Neutrophil (primary cell): ENCODE measurements at regions not wholly inside any gene's neighbourhood (a gene's known extent, or its start where the extent isn't known, plus 50 kb on each side); places are given as distances from the start of the nearest gene placed in this dataset.

ENCODE experiments used
- H3K27ac ChIP-seq: fragments of 200-600 bp; sonication (generic); 2 replicates; pipeline ENCODE4 v1.5.1; 2016; ENCODE audit warnings: mild to moderate bottlenecking, moderate library complexity
- H3K27me3 ChIP-seq: fragments of 200-600 bp; sonication (generic); 2 replicates; pipeline ENCODE4 v1.6.0; 2016; ENCODE audit warnings: mild to moderate bottlenecking
- H3K36me3 ChIP-seq: fragments of 200-600 bp; sonication (generic); 2 replicates; pipeline ENCODE4 v1.5.1; 2017
- H3K4me1 ChIP-seq, 2 experiments: fragments of 200-600 bp in 1 of 2; sonication (generic) in 1 of 2; 1 replicate in 1 of 2; 2 replicates in 1 of 2; pipeline versions ENCODE4 v1.5.1 to v1.6.1; 2013 to 2016; ENCODE audit warnings: low read depth in 1 of 2, low read length in 1 of 2, mild to moderate bottlenecking in 1 of 2, moderate library complexity in 1 of 2; ENCODE audit not compliant: control insufficient read depth in 1 of 2, insufficient read depth in 1 of 2
- H3K4me3 ChIP-seq, 2 experiments: fragments of 200-600 bp in 1 of 2; sonication (generic) in 1 of 2; 1 replicate in 1 of 2; 2 replicates in 1 of 2; pipeline ENCODE4 v1.5.1; 2013 to 2016; ENCODE audit warnings: low read depth in 1 of 2, low read length in 1 of 2, mild to moderate bottlenecking in 1 of 2, moderate library complexity in 1 of 2
- H3K9me3 ChIP-seq: fragments of 200-600 bp; sonication (generic); 2 replicates; pipeline ENCODE4 v1.5.1; 2016
- TF ChIP-seq, protein P1 (sequence below): fragments of 200-600 bp; sonication (generic); IDR thresholded peaks from 2 replicates; pipeline ENCODE4 v1.5.1; 2016; ENCODE audit warnings: antibody characterized with exemption

DNA sequence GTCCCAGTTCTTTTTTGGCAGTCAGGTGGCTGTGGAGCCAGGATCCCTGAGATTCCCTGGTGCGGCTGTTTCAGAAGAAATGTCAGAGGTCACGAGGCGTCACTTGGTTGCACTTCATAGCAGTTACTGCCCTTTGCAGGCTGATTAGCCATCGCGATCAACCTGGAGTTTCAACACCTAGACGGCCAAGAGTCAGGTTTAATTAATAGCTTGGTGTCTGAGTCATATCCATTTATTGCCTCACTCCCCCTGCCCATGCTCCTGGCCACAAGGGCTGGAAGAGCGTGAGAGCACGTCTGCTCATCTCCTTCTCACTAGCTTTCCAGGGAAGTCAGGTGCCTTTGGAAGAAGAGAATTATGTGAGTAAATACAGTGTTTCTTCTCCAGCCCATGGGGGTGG is 552.3 kb downstream of the TSN start:
- no peak overlapping the region for H3K4me3 ChIP-seq
- TF ChIP-seq, protein P1, sequence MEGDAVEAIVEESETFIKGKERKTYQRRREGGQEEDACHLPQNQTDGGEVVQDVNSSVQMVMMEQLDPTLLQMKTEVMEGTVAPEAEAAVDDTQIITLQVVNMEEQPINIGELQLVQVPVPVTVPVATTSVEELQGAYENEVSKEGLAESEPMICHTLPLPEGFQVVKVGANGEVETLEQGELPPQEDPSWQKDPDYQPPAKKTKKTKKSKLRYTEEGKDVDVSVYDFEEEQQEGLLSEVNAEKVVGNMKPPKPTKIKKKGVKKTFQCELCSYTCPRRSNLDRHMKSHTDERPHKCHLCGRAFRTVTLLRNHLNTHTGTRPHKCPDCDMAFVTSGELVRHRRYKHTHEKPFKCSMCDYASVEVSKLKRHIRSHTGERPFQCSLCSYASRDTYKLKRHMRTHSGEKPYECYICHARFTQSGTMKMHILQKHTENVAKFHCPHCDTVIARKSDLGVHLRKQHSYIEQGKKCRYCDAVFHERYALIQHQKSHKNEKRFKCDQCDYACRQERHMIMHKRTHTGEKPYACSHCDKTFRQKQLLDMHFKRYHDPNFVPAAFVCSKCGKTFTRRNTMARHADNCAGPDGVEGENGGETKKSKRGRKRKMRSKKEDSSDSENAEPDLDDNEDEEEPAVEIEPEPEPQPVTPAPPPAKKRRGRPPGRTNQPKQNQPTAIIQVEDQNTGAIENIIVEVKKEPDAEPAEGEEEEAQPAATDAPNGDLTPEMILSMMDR, result no peak
- no peak overlapping the region for H3K27ac ChIP-seq
- H3K4me1 ChIP-seq, result no peaks in the 10 kb centered on the region
- H3K27me3 ChIP-seq, result no peaks in the 10 kb centered on the region
- H3K9me3 ChIP-seq, result no peaks in the 10 kb centered on the region
- H3K36me3 ChIP-seq, result no peaks in the 10 kb centered on the region

DNA sequence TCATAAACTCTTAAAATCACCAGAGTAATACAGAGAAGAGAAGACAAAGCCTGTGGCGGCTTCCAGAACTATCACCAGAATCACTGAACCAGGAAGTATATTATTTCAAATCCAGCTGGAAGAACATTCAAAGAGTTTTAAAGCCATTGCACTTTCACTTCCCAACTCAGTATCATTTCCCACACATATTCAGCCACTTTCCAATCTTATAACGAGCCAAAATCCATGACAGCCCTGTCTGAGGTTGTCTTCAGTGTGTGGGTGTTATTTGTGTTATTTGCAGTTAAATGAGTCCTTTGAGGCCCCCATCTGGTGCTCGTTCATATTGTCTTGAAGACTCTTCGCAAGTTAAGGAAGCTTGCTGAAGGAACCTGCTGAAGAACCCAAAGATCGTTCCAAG is 559.9 kb downstream of the TSN start:
- H3K27ac ChIP-seq, result no peak overlapping the region
- H3K4me1 ChIP-seq, result no peaks in the 10 kb centered on the region
- no peak overlapping the region for H3K4me3 ChIP-seq
- H3K9me3 ChIP-seq, result no peaks in the 10 kb centered on the region
- TF ChIP-seq, protein P1, result no peak
- H3K36me3 ChIP-seq, result no peaks in the 10 kb centered on the region
- H3K27me3 ChIP-seq, result no peaks in the 10 kb centered on the region

DNA sequence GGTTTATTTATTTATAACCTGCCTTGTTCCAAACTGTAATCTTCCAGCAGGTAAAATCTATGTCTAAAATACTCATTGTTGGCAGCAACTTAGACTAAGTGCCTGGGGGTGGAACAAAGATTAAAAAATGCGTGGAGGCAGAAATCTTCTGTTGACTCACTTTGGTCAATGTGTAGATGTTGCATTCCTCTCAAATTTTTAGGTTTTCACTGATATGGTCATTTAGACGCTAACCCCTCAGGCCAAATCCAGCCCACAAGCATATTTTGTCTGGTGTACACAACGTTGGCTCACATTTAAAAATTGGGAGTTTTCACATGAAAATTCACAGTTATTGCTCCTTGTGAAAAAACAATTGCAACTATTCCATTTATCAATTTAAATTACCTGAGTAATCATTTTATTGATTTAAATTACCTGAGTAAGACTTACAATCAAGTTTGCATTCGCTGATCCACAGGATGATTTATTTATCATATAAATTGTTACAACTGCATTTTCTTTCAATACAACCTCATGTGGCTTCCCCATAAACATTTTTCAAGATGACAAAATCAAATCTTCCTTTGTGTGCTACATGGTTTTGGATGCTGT is 564.2 kb downstream of the TSN start:
- TF ChIP-seq, protein P1, result no peak
- Histone ChIP-seq H3K27ac (no peak overlapping the region), H3K36me3 (no peaks in the 10 kb centered on the region)

DNA sequence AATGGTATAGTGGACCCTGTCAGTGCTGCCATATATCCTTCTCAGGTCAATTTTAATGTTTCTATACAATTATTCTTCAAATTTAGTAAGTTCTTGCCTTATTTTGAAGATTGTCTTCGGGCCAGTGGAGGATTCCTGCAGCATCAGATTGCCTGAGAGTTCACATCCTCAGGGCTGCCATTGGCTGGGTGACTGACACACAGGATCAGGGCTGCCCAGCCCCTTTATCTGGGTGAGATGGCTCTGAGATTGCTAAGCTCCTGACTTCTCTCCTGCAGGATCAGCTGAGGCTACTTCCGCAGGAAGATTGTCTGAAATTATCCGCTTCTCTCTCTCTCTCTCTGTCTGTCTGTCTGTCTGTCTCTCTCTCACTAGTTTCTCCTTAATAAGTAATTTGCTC is 567.4 kb downstream of the TSN start:
- Histone ChIP-seq H3K9me3 (no peaks in the 10 kb centered on the region), H3K4me1 (peaks cover 3 to 7% of the 10 kb centered on the region in 2 experiments), H3K4me3 (no peak overlapping the region), H3K27me3 (no peaks in the 10 kb centered on the region), H3K27ac (no peak overlapping the region), H3K36me3 (no peaks in the 10 kb centered on the region)
- TF ChIP-seq, protein P1, result no peak

More for the DNA sequence above, 564.2 kb downstream of the TSN start:
- no peak overlapping the region for H3K4me3 ChIP-seq
- H3K9me3 ChIP-seq, result no peaks in the 10 kb centered on the region
- no peaks in the 10 kb centered on the region for H3K4me1 ChIP-seq
- no peaks in the 10 kb centered on the region for H3K27me3 ChIP-seq

DNA sequence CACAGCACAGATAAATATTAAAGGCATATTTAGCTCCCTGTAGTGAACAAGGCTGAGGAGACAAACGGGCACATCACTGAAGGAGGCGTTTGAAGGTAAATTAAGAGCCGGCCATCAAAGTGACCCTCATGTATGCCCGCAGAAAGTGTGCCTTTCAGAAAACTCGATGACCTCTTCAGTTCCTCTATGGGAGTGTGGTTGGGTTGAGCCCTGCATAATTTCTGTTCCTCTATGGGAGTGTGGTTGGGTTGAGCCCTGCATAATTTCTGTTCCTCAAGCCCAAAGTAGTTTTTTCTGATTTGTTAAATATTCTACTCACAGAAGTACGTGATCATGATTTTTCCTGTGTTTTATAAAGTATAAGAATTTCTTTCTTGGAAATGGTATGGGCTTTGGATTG is 568.5 kb downstream of the TSN start:
- Histone ChIP-seq H3K36me3 (no peaks in the 10 kb centered on the region), H3K4me1 (peaks cover 3 to 7% of the 10 kb centered on the region in 2 experiments), H3K27ac (no peak overlapping the region), H3K27me3 (no peaks in the 10 kb centered on the region), H3K4me3 (no peak overlapping the region), H3K9me3 (no peaks in the 10 kb centered on the region)
- TF ChIP-seq, protein P1, result no peak

DNA sequence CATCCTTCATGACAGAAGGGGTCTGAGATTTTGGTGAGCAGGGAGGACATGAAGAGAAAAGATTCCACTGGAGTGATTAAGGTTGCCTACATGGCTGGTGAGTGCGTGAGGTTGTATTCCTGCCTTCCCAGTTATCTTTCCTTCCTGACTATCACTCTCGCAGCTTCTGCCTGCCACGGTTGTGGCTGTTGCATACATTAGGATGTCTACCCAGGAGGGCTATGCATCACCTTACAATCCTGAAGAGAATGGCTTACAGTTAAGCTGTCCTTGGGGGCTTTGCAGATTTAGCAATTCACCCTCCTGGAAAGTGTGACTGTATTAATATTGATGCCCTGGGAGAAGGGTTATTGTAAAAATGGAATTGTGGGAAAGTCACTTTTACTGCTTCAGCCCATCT is 571.0 kb downstream of the TSN start:
- Histone ChIP-seq H3K9me3 (no peaks in the 10 kb centered on the region), H3K4me3 (no peak overlapping the region), H3K36me3 (no peaks in the 10 kb centered on the region), H3K27me3 (no peaks in the 10 kb centered on the region), H3K4me1 (peaks cover 3 to 7% of the 10 kb centered on the region in 2 experiments), H3K27ac (no peak overlapping the region)
- TF ChIP-seq, protein P1, result no peak
